HG03565 (cell line): ENCODE measurements at regions not wholly inside any gene's neighbourhood (a gene's known extent, or its start where the extent isn't known, plus 50 kb on each side); places are given as distances from the start of the nearest gene placed in this dataset.
"Not testable (repeated sequence)": the region's sequence is repeated elsewhere in the genome, so short reads cannot be mapped to it uniquely, and the experiment has no call there.

Experiments used
- ATAC-seq: cut with Tn5 transposase; IDR thresholded peaks from one replicate; pipeline ENCODE4 v1.9.1; 2021; ENCODE audit warnings: mild to moderate bottlenecking, moderate library complexity; ENCODE audit not compliant: unreplicated experiment

DNA sequence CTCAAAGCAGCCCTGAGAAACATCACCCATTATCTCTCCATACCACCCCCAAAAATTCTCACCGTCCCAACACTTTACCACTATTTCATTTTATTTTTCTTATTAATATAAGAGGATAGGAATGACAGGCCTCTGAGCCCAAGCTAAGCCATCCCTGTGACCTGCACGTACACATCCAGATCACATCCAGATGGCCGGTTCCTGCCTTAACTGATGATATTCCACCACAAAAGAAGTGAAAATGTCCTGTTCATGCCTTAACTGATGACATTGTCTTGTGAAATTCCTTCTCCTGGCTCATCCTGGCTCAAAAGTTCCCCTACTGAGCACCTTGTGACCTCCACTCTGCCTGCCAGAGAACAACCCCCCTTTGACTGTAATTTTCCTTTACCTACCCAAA, 1802.9 kb upstream of the PCDH20 start:
- not testable (repeated sequence) for ATAC-seq

DNA sequence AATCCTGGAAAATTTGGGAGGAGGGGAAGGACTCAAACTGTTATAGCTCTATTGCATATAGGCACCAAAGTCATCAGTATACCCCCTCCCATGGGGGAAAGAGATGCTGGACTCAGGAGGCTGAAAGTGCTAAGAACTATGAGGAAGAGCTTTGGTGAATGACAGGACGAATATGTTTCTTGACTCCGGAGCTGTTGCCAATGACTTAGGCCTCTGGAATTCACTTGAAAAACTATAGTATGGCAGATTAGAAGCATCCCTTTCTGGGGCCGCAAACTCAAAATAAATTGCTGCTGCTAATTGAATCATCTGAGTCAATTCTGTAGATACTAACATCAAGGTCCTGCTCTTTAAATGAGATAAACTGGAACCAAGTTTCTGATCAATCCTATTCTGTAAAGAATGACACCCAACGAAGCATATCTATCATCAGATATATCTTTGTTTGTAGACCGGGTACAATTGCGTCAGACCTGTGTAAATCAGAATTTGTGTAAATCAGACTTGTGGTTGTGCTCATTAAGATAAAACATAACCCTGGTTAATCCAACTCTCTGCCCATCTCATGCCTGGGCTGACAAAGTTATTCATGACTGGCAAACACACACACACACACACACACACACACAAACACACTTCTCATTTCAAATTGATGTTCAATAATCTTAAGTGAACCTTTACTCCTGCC, 1793.8 kb upstream of the PCDH20 start:
- no peak for ATAC-seq

DNA sequence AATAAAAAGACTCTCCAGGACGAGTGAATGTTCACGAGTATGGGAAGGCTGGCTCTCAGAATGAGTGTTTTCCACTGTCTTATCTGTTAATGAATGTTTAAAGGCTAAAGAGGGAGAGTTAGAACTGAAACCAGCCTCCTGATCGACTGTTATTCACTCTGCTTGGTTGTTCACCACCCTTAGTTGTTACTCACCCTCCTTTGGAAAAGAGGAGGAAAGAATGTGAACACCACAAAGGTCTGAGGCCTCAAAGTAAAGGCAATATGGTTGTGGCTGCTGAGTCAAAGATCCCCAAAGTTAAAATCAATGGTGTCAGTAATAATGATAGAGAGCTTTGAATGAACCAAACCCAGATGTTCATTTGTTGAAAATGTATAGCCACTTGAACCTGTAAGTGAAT, 1793.2 kb upstream of the PCDH20 start:
- no peak for ATAC-seq

DNA sequence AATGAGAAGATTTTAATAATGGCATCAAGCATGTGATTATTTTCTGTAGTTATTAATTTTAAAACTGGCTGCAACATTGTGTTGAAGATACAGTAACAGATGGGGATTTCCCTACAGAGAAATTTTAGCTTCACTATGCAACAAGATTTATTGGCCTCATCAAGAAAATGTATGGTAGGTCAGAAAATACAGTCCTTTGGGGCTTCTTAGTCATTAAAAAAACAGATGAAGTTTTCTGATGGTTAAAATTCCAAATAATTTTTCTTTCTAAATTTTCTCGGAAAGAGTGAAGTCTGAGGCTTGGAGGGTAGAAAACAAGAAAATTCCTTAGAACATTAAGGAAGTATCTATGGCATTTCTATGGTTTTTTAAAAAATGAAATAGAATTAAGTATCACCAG, 1790.8 kb upstream of the PCDH20 start:
- no peak for ATAC-seq

DNA sequence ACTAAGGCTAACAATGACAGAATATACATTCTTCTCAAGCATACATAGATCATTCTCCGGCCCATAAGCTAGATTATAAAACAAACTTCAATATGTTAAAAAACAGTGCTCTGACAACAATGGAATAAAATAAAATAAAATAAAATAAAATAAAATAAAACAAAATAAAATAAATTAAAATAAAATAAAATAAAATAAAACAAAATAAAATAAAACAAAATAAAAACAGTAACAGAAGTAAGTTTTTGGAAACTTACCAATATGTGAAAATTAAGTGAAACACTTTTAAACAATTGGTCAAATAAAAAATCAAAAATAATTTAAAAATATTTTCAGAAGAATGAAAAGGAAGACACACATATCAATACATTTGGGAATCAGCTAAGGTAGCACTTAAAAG, 1785.8 kb upstream of the PCDH20 start:
- ATAC-seq, result no peak

DNA sequence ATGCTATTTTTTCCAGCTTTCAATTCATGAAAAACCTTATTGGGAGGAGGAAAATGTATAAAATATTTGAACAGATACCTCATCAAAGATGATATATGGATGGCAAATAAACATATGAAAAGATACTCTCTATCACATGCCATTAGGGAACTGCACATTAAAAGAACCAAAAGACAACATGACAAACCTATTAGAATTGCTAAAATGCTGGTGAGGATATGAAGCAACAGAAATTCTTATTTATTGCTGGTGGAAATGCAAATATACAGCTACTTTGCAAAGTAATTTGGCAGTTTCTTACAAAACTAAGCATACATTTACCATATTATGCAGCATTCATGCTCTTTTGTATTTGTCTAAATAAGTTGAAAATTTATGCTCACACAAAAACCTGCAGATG, 1783.9 kb upstream of the PCDH20 start:
- no peak for ATAC-seq

DNA sequence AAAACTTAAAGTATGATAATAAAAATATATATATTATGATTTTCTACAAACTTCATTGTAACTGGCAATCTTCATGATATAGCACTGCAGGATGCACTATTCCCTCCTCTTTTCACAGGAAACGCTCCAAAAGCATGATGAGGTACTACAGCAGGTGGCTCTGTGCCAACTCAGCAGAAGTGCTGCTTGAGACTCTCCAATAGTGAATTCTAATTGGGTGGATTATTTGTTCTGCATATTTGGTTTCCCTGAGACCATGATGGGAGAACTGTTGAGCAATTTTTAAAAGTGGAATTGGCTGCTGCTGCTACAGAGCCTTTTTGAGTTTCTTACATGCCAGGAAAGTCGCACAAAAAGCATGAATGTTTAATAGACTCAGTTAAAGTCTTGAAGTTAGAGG, 1782.4 kb upstream of the PCDH20 start:
- ATAC-seq, result no peak

DNA sequence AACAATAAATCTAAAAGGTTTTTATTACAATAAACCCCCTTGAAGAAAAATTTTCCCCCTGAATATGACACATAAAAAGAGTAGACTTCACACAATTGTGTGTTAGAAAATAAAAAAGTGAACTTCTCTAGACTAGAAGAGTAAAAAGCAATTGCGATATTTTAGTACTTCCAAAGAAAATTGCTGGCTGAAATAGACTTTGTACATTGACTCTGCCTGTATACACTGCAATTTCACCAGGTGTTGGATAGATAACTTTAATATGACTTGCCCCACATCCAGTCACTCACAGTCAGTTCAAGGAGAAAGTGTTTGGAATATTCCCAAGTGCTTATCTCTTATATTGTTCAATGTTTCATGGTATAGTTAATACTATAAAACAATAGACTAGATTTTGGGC, 1780.1 kb upstream of the PCDH20 start:
- no peak for ATAC-seq

DNA sequence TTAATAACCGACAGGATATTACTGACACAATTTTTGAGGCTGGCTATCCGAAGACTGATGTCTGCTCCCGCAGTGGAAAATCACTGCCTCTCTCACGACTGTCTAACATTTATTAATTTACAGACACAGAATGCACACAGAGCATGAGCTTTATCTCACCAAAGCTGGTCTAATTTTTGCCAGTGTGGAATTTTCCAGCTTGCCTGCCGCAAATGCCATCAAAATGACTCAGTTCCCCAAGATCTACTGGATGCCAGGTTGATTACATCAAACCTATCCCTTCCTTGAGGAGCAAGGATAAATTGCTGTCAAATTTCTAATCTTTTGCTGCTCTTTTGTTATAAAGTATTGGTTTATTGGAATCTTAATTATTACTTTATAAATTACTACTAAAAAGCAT, 1775.1 kb upstream of the PCDH20 start:
- ATAC-seq, result no peak

DNA sequence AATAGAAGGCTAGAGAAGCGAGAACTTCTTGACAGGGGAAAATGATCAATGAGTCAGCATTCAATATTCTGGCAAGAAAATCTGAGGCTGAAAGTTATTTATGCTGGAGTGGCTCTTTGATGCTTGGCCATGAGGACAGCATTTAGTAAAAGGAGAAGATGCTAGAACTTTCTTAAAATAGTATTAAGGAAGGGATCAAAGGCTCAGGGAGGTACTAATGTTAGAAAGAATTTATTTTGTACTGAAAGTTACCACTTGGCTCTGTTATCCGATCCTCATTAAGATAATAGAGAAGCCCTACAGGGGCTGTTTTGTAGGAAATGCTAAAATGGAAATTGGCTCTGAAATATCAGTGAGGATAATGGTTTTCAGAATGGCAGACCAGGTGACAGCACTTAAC, 1774.6 kb upstream of the PCDH20 start:
- no peak for ATAC-seq

DNA sequence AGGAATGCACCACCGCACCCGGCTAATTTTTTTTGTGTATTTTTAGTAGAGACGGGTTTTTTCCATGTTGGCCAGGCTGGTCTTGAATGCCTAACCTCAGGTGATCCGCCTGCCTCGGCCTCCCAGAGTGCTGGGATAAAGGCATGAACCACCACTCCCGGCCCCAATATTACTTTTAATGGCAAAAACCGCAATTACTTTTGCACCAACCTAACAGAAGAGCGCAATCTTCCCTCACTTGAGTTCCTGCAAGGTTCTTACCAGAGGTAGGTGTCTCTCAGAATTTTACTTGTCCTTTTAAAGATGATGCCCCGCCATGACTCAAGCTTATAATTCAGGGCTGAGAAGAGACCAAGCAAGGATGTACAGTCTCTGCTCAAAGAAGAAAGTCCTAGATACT, 1774.1 kb upstream of the PCDH20 start:
- ATAC-seq, result no peak

DNA sequence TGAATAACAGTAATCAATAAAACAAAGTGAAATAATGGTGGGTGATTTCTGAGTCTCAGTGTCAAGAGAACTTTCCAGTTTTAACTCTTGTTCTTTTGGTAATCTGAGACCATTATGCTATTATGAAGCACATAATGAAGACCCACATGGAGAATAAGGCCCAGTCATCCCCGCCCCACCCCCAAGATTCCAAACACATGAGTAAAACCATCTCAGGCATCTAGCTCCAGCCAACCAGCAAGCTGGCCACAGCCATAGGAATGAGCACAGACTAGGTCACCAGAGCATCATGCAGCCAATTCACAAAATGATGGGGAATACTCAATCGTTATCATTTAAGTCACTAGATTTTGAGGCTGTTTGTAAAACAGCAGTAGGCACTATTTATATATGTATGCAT, 1769.0 kb upstream of the PCDH20 start:
- ATAC-seq, result no peak

DNA sequence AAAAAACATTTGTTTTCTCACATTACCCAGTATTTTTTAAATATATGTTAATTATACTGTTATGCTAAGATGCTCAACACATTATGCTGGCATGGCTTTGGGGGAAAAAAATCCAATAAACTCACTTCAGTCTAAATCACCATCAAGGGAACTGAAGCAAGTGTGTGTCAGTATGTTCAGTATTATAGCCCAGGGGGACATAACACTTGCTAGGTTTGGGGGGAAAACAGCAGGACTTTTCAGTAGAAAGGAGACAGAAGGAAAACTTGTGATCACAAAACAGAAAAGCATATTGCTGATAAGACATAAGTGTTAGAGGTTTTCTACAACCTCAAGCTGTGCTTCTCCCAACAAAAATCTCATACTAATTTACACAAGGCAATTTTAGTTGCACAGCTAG, 1759.9 kb upstream of the PCDH20 start:
- ATAC-seq, result no peak

DNA sequence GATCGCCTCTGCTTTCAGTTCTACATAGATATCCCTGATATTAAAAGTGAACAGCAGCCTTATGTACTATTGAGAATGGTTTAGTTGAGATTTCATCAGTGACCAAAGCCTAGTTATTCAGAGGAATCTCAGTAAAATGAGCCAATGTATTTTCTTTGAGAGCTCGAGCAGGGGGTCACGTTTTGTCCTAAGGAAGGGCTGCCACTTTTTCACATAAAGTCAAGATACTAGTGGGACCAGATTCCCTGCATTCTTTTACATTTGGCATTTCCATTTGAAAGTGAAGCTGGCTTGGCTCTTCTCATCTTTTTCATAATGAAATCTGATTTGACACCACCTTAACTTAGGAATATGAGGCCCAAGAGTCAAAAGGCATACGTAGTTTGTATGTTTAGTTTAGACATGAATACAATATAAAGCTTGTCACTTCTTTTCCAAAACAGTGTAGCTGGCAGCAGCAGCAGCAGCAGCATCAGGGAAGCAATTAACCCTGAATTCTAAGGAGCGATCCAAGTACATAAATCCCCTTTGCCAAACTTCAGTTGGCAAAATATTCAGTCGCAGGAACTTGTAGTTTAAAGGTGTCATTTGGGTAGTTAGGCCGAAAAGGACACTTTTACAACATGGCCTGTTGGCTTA, 1752.2 kb upstream of the PCDH20 start:
- ATAC-seq, result no peak

DNA sequence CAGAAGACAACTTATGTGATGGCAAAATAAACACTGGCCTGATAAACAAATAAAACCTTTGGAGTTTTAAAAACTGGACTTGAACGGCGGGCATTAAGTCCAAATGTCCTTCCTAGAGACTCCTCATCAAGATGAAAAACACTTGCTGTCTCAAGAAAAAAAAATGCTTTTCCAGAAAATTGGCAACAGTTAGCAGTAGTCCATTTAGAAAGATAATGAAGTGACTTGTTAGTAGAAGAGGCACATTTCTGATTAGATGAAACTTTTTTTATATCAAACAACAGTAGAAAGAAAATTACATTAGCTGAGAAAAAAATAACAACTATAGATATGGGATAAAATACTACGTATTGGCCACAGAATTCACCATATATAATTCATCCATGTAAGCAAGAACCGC, 1750.7 kb upstream of the PCDH20 start:
- no peak for ATAC-seq

DNA sequence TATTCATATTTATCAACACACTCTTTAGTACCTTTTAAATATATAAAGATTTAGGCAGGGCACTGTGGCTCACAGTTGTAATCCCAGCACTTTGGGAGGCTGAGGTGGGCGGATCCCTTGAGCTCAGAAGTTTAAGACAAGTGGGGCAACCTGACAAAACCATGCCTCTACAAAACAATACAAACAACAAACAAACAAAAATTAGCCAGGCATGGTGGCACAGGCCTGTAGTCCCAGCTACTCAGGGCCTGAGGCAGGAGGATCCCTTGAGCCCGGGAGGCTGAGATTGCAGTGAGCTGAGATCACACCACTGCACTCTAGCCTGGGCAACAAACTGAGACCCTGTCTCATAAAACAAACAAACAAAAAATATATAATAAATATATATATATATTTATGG, 1748.3 kb upstream of the PCDH20 start:
- no peak for ATAC-seq

DNA sequence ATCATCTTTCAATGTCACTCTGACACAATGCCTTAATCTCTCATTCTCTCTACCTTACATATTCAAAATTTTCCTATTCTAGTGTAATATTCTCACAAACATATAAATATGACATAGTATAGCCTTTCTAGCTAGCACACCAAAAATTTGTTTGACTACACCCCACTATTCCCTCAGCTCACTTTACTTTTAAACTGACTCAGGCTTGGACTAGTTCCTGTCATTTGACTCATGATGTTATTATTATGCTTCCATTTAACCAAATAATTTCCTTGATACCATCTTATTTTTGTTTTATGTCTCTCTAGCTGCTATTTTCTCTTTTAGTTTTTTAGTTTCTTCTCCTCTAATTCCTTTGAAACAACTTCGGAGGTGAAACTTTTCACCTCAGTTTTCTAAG, 1745.6 kb upstream of the PCDH20 start:
- ATAC-seq, result no peak

DNA sequence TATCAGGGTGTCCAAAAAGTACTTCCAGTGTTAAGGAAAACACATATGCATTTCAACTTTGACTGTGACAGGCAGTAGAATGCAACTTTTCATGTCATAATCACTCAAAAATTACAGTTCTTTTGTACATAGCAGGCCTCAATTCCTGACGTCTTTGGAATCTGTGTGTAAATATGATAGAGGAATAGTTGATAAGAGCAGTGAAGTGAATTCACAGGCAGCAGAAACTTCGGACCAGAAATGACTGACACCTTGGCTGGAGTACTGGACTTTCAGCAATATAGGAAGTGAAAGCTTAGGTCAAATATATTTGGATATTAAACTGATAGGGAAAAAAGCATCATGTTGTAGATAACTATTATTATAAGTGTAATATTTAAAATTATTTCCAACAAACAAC, 1741.2 kb upstream of the PCDH20 start:
- ATAC-seq, result no peak

DNA sequence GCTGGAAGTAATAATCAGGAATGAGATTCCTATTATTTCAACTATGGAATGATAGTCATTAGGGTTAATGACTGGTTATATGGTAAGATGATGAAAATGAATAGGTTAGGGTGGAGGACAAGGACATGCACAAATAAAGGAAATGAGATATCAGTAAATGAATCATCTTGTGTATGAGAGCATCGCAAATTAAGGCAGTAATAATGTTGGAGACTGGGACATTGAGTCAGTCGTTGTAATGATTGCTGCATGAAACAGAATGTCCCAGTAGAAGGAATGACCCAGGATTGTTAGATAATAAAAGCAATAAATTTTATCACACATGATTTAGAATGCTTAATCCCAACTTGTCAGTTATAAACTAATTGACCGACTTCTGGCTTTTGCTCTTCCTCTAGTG, 1733.7 kb upstream of the PCDH20 start:
- ATAC-seq, result no peak

DNA sequence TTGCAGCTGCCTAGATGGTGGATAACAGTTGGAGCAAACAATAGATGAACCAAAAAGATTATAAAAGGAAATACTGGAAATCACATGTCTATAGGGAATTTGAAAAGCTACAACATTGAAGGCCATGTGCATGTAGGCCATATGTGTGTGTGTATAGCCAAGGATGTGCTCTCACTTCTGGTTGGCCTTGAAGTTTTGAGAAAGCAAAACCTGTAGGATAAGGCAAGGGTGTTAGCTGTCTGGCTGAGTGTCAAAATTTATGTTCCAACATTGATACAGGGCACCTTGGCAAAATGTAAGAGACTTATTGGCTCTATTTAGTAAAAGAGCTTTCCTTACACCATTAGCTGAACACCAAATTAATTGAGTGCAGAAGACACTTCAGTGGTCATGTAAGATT, 1723.6 kb upstream of the PCDH20 start:
- no peak for ATAC-seq

DNA sequence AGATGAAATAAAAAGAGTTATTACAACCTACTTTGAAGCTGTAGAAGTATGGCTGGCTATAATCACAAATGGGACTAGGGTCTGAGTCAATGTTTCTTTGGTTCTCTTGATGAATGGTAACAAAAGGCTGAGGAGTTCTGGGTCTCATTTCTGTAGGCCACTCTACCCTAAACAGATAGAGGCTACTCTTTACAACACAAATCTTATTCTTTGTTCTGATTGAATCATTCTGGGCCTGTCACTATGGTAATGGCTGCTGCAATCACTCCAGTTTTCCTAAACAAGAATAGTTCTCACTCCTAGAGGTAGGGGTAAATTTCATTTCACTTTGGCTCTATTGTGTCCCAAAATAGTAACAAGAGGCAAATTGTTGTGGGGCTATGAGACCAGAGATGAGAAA, 1714.3 kb upstream of the PCDH20 start:
- no peak for ATAC-seq

DNA sequence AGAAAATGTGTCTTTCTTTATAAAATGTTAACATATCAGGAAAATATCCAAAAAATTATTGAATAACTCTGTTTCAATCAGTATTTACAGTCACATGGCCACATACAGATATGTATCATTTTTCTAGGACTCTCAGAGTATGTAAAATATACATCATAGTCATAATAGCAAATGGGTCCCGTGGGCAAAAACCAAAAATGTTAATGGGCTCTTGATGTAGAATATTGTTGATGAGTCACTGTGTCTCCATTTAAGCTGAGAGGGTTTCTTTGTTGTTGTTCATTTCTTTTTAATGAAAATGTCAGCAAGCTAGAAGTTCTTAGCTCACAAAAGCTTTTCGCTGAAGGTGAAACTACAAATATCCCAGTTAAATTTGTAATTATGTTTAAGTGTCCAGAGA, 1713.1 kb upstream of the PCDH20 start:
- no peak for ATAC-seq

DNA sequence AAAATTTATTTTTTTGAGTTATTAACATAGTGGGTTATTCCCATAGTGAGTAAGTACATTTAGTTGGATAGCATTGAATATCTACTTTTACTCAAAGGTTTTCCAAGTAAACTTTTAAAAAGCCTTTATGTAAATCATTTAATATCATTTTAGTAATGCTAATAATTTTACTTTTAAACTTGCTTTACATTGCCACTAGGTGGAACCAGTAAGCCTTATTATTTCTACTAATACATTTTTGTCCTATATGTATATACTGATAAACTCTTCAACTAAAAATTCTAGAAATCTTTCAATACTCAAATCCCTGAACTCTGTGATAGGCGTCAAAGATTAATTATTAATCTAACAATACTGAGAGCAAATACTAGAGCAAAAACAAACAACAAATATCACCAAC, 1709.2 kb upstream of the PCDH20 start:
- no peak for ATAC-seq
